Esophagus squamous epithelium (tissue), 4 donors: ENCODE measurements at regions not wholly inside any gene's neighbourhood (a gene's known extent, or its start where the extent isn't known, plus 50 kb on each side); places are given as distances from the start of the nearest gene placed in this dataset.

Experiments used
- CTCF ChIP-seq, 6 experiments: fragments of 450-650 bp in 4 of 6; fragments of 200-600 bp in 2 of 6; sonication (generic) in 2 of 6; IDR thresholded peaks; one replicate each; pipeline ENCODE4 v1.5.1; 2016 to 2019; ENCODE audit warnings: antibody characterized with exemption in 6 of 6, mild to moderate bottlenecking in 4 of 6, moderate library complexity in 4 of 6
- POLR2A ChIP-seq, 4 donors: fragments of 450-650 bp; IDR thresholded peaks; one replicate each; pipeline ENCODE4 v1.6.1; 2017; ENCODE audit warnings: antibody characterized with exemption in 4 of 4, mild to moderate bottlenecking in 4 of 4, moderate library complexity in 3 of 4

DNA sequence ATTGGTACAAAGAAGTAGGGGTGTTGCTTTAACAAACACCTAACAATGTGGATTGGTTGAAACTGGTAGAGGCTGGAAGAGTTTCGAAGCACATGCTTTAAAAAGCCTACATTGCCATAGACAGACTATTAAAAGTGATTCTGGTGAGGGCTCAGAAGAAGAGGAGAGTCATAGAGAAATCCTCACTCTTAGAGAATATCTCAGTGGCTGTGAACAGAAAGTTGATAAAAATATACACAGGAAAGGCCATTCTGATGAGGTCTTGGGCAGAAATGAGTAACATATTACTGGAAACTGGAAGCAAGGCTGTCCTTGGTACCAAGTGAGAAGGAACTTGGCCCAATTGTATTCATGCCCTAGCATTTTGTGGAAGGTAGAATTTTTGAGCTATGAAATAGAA, 173.7 kb upstream of the CRBN start:
- no peak for TF ChIP-seq CTCF (IDR thresholded peaks at IDR 0.05)
- TF ChIP-seq POLR2A (IDR thresholded peaks at IDR 0.05) = no peak
